Subcutaneous abdominal adipose tissue (tissue), 5 donors: ENCODE measurements at regions not wholly inside any gene's neighbourhood (a gene's known extent, or its start where the extent isn't known, plus 50 kb on each side); places are given as distances from the start of the nearest gene placed in this dataset.

Experiments
- H3K27ac ChIP-seq: one replicate; pipeline ENCODE4 v1.7.0; 2013; ENCODE audit warnings: low read depth, mild to moderate bottlenecking, inconsistent platforms, low read length, moderate library complexity
- H3K27me3 ChIP-seq, 5 donors: one replicate each; pipeline ENCODE4 v1.7.0; 2013; ENCODE audit warnings: low read length in 5 of 5, inconsistent platforms in 1 of 5; ENCODE audit not compliant: control insufficient read depth in 5 of 5, insufficient read depth in 4 of 5
- H3K36me3 ChIP-seq, 5 donors: one replicate each; pipeline ENCODE4 v1.7.0; 2013; ENCODE audit warnings: low read length in 5 of 5; ENCODE audit not compliant: control insufficient read depth in 5 of 5, insufficient read depth in 5 of 5
- H3K4me1 ChIP-seq, 5 donors: one replicate each; pipeline ENCODE4 v1.7.0; 2013; ENCODE audit warnings: low read length in 5 of 5, mild to moderate bottlenecking in 3 of 5, moderate library complexity in 1 of 5; ENCODE audit not compliant: control insufficient read depth in 5 of 5, insufficient read depth in 5 of 5
- H3K4me3 ChIP-seq, 5 donors: one replicate each; pipeline ENCODE4 v1.7.0; 2013; ENCODE audit warnings: low read length in 5 of 5, low read depth in 1 of 5
- H3K9ac ChIP-seq, 5 donors: one replicate each; pipeline ENCODE4 v1.7.0; 2013; ENCODE audit warnings: low read length in 5 of 5, mild to moderate bottlenecking in 4 of 5, moderate library complexity in 3 of 5
- H3K9me3 ChIP-seq, 5 donors: one replicate each; pipeline ENCODE4 v1.7.0; 2013; ENCODE audit warnings: low read length in 5 of 5; ENCODE audit not compliant: control insufficient read depth in 5 of 5
- donor health status: healthy.
- donor health status: healthy.
- donor health status: healthy.
- donor health status: healthy.
- donor health status: healthy.

DNA sequence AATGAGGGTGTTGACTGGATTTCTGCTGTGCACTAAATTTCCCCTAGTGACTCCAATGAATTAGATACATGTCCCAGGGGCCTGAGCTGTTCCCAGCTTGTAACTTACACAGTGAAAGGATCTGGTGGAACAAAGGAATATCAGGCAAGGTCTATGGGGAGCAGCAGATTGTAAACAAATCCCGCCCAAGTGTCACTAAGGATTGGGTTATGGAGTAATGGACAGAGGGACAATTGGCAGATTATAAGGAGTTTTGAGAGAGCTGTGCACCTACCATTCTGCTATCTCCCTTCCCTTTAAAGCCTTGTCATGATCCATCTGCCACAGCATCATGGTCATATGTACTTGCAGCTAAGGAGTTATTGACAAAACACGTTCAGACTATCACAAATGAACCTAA lies 183.0 kb downstream of the RAB11FIP2 start:
- Histone ChIP-seq H3K36me3 (no peaks in the 10 kb centered on the region), H3K4me3 (no peak overlapping the region), H3K9ac (no peak overlapping the region), H3K27me3 (no peaks in the 10 kb centered on the region), H3K4me1 (no peaks in the 10 kb centered on the region), H3K9me3 (no peaks in the 10 kb centered on the region), H3K27ac (no peak overlapping the region)

DNA sequence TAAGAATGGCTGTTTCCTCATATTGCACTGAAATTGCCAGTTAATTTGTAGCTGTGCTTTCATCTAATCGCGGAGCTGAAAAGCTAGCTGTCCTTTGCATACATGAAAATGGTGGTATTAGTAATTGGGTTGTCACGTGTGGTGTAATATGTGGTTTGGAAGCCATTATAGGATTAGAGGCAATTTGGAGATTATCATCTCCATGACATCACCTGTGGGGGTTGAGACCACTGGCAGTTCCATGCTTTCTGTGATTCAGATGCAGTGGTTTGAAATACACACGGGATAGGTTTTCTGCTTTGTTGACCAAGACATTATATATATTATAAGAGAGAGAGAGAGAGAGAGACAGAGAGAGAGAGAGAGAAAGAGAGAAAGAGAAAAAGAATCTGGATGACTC lies 180.8 kb downstream of the RAB11FIP2 start:
- H3K27ac ChIP-seq = no peak overlapping the region
- no peaks in the 10 kb centered on the region for H3K9me3 ChIP-seq
- H3K27me3 ChIP-seq = no peaks in the 10 kb centered on the region
- H3K9ac ChIP-seq = no peak overlapping the region
- H3K4me1 ChIP-seq = no peaks in the 10 kb centered on the region
- no peaks in the 10 kb centered on the region for H3K36me3 ChIP-seq
- no peak overlapping the region for H3K4me3 ChIP-seq

DNA sequence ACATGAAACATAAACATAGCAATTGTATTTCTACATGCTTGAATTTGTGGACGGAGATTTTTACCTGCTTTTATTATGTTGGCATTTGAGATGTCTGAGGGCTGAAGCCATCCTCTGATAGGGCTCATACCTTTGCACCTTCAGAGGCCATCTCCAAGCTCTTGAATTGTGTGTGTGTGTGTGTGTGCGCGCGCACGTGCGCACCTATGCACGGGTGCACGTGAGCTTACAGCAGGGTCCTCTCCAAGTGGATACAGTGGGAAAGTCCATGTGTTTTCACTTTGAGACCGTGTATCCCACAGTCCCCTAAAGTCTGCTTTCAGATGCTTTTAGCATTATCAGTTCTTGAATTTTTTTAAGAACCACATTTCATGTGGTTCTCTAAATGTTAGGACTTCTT lies 178.6 kb downstream of the RAB11FIP2 start:
- Histone ChIP-seq H3K4me1 (no peaks in the 10 kb centered on the region), H3K9ac (no peak overlapping the region), H3K4me3 (no peak overlapping the region), H3K36me3 (no peaks in the 10 kb centered on the region), H3K9me3 (no peaks in the 10 kb centered on the region), H3K27ac (no peak overlapping the region), H3K27me3 (no peaks in the 10 kb centered on the region)

DNA sequence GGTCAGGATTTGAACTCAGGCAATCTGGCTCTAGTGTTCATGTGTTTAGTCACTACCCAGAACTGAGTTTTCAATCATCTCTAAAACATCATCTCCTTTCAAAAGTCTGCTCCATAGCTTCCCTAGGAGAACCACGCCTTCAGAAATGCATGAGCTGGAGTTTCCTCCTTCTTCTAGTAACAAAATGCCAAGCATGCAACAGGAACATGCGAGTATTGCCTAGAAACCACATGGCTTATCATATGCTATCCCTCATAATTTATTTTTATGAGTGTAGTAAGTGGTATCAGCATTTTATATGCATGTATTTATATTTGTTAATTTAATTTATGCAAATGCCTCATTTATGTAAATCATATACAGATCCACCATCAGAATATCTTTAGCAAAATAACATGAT lies 170.9 kb downstream of the RAB11FIP2 start:
- Histone ChIP-seq H3K27me3 (peaks cover 0 to 3% (median 0%) of the 10 kb centered on the region in 5 donors), H3K36me3 (no peaks in the 10 kb centered on the region), H3K9ac (no peak overlapping the region), H3K9me3 (no peaks in the 10 kb centered on the region), H3K4me3 (no peak overlapping the region), H3K4me1 (no peaks in the 10 kb centered on the region), H3K27ac (no peak overlapping the region)

DNA sequence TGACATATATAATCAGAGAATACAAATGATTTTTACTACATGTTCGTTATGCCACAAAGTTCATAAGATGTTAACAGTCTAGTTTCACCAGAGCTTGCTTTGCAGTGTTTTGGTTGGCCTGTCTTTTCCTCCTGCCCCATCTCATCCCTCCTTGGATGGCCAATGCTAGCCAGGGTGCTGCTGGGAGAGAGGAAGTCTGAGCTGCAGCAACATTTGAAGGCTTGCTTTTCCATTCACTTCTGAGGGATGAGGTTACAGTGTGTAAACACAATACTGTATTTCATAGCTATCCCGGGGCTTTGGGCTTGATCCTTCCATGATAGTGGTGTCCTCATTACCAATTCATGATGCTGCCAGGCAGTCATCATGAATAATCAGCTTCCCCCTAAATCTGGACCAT lies 170.5 kb downstream of the RAB11FIP2 start:
- no peak overlapping the region for H3K27ac ChIP-seq
- peaks cover 0 to 3% (median 0%) of the 10 kb centered on the region in 5 donors for H3K27me3 ChIP-seq

DNA sequence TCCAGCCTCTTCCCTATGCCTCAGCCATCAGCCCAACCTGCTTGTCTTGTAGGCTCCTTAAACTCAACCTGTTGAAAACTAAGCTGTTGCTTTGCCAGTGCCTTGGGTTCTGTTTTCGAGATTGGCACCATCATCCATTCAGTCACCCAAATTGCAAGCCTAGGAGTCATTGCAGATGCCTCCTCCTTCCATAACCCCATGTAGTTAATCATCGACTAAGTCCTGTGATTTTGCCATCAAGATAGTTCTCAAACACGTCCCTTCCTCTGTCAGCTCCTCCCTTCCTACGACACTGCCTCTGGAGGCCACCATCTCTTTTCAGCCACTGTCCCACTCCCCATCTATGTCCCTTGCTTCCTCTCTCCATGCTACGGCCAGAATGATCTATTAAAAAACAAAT lies 168.1 kb downstream of the RAB11FIP2 start:
- Histone ChIP-seq H3K36me3 (no peaks in the 10 kb centered on the region), H3K9me3 (no peaks in the 10 kb centered on the region), H3K27ac (no peak overlapping the region), H3K4me3 (no peak overlapping the region), H3K4me1 (no peaks in the 10 kb centered on the region), H3K27me3 (peaks cover 0 to 3% (median 0%) of the 10 kb centered on the region in 5 donors), H3K9ac (no peak overlapping the region)

More for the DNA sequence above, 170.5 kb downstream of the RAB11FIP2 start:
- Histone ChIP-seq H3K4me3 (no peak overlapping the region), H3K9ac (no peak overlapping the region), H3K36me3 (no peaks in the 10 kb centered on the region), H3K9me3 (no peaks in the 10 kb centered on the region), H3K4me1 (no peaks in the 10 kb centered on the region)

DNA sequence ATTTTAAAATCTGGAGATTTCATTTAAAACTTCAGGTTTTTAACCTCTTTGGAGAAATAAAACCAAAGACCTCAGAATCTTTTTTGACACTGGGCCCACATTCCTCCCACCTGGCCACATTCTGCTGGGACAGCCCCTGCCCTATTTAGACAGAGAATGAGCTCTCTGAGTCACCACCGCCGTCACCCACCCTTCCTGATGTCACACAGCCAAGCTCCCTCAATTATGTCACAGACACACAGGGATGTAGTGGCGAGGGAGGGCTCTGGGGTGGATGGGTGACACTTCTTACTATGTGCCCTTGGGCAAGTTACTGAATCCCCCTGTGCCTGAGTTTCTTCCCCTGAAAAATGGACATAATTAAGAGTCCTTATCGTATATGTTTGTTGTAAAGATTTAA lies 162.6 kb downstream of the RAB11FIP2 start:
- Histone ChIP-seq H3K9me3 (no peaks in the 10 kb centered on the region), H3K4me1 (no peaks in the 10 kb centered on the region), H3K27me3 (peaks cover 0 to 3% (median 0%) of the 10 kb centered on the region in 5 donors), H3K36me3 (no peaks in the 10 kb centered on the region), H3K9ac (no peak overlapping the region), H3K27ac (no peak overlapping the region), H3K4me3 (no peak overlapping the region)

DNA sequence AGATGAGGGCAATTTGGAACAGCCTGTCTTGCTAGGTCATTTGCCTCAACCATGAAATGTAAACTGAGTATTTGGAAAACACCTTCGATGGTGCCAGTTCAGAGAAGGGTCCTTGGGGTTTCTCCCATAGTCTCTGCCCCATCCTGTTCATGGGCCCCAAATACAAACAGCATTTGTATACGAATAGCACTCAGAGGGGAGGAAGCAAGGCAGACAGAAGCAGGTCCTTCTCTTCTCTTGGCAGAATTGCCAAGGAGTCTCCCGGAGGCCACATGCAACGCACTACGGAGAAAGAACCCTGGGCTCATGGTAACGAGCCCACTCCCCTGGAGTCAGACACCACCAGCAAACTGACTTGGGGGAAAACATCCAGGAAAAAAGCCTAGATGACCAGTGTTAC lies 162.1 kb downstream of the RAB11FIP2 start:
- Histone ChIP-seq H3K4me3 (no peak overlapping the region), H3K27me3 (peaks cover 0 to 3% (median 0%) of the 10 kb centered on the region in 5 donors), H3K9ac (no peak overlapping the region), H3K9me3 (no peaks in the 10 kb centered on the region), H3K4me1 (no peaks in the 10 kb centered on the region), H3K27ac (no peak overlapping the region), H3K36me3 (no peaks in the 10 kb centered on the region)

DNA sequence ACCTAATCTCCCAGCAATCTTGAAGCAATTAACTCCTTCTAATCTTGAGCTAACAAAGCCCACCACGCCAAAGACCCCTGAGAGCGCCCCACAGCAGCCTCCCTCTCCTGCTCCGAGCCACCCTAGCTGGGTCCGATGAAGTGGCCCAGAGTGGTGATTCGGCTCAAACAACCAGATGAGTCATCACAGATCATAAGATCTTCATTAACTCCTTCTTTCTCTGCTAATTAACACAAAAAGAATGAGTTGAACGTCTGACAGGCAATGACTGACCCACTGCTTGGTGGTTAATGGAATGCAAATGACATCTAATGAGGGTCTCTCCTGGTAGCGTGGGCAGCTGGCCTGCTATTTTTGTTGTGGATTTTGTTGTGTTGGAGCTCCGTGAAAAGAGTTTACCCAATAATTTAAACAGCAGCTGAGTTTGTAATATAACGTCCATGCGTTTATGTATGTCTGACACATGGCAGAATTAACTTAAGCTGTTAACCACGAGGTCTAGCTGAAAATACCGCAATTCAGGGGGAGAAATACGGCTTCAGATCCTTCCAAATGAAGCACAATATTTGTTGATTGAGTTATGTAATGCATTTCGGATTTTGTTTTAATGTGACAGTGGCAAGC lies 161.4 kb downstream of the RAB11FIP2 start:
- no peak overlapping the region for H3K9ac ChIP-seq
- H3K4me3 ChIP-seq = no peak overlapping the region
- H3K27ac ChIP-seq = no peak overlapping the region
- no peaks in the 10 kb centered on the region for H3K36me3 ChIP-seq
- H3K9me3 ChIP-seq = no peaks in the 10 kb centered on the region
- peaks cover 0 to 3% (median 0%) of the 10 kb centered on the region in 5 donors for H3K27me3 ChIP-seq
- no peaks in the 10 kb centered on the region for H3K4me1 ChIP-seq

DNA sequence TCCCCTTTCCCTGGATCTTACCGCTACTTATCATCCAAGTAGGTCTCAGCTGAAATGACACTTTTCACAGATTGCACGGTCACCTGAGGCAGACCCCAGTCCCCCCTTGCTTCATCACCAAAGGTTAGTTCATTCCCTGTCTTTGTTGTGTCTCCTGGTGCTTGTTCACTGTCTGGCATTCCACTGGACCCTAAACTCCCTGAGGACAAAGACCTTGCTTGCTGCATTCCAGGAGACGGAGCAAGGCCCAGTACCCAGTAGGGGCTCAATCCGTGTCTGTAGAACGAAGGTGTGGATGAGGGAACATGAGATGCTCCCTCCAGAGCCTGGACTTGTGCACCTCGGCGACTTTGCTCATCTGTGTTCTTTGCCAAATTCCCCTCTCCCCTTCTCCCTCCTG lies 160.0 kb downstream of the RAB11FIP2 start:
- Histone ChIP-seq H3K36me3 (no peaks in the 10 kb centered on the region), H3K4me1 (no peaks in the 10 kb centered on the region), H3K27me3 (peaks cover 0 to 3% (median 0%) of the 10 kb centered on the region in 5 donors), H3K9ac (no peak overlapping the region), H3K27ac (no peak overlapping the region), H3K4me3 (no peak overlapping the region), H3K9me3 (no peaks in the 10 kb centered on the region)
